CD4-positive, alpha-beta T cell treated with Interferon alpha-2 for 1 hour (primary cell): ENCODE measurements at regions not wholly inside any gene's neighbourhood (a gene's known extent, or its start where the extent isn't known, plus 50 kb on each side); places are given as distances from the start of the nearest gene placed in this dataset.
A peak's percentile ranks its signal among the peaks of the same experiment; 100 is the strongest.

Source experiments
- DNase-seq, 2 donors: peaks; one replicate each; pipeline ENCODE4 v3.0.0-alpha.2; 2020 to 2022

GRCh38 chr2:104416339-104417000 is 437.4 kb upstream of the POU3F3 start:
- DNase-seq, result no peak

GRCh38 chr2:104420420-104420819 is 433.5 kb upstream of the POU3F3 start:
- DNase-seq, result no peak

- DNase-seq, result no peak
These were observed 433.0 kb upstream of the POU3F3 start for GRCh38 chr2:104420953-104421352.

GRCh38 chr2:104425850-104426595 is 427.9 kb upstream of the POU3F3 start:
- DNase-seq, result no peak

- no peak for DNase-seq
These were observed 425.8 kb upstream of the POU3F3 start for GRCh38 chr2:104428155-104428554.

- no peak for DNase-seq
These were observed 424.1 kb upstream of the POU3F3 start for GRCh38 chr2:104429639-104430358.

GRCh38 chr2:104430359-104430740 is 423.6 kb upstream of the POU3F3 start:
- no peak for DNase-seq

- no peak for DNase-seq
These were observed 423.1 kb upstream of the POU3F3 start for GRCh38 chr2:104430852-104431251.

- no peak for DNase-seq
These were observed 422.2 kb upstream of the POU3F3 start for GRCh38 chr2:104431701-104432121.

GRCh38 chr2:104432401-104432800 is 421.5 kb upstream of the POU3F3 start:
- no peak for DNase-seq

- no peak for DNase-seq
These were observed 420.9 kb upstream of the POU3F3 start for GRCh38 chr2:104432991-104433390.

GRCh38 chr2:104433657-104434056 is 420.3 kb upstream of the POU3F3 start:
- DNase-seq, result no peak

- peak in 1 of 2 donors; percentile 7 for DNase-seq
These were observed 419.6 kb upstream of the POU3F3 start for GRCh38 chr2:104434318-104434792.

- DNase-seq, result no peak
These were observed 418.9 kb upstream of the POU3F3 start for GRCh38 chr2:104434966-104435365.

- no peak for DNase-seq
These were observed 415.4 kb upstream of the POU3F3 start for GRCh38 chr2:104438481-104438880.

GRCh38 chr2:104443145-104443544 is 410.8 kb upstream of the POU3F3 start:
- peak; percentile 7 to 28 for DNase-seq

GRCh38 chr2:104444392-104444791 is 409.5 kb upstream of the POU3F3 start:
- DNase-seq, result no peak

- DNase-seq, result no peak
These were observed 409.0 kb upstream of the POU3F3 start for GRCh38 chr2:104444889-104445288.

- DNase-seq, result peak in 1 of 2 donors; percentile 2
These were observed 406.0 kb upstream of the POU3F3 start for GRCh38 chr2:104447831-104448434.

- no peak for DNase-seq
These were observed 405.1 kb upstream of the POU3F3 start for GRCh38 chr2:104448661-104449440.

GRCh38 chr2:104452558-104452957 is 401.4 kb upstream of the POU3F3 start:
- no peak for DNase-seq

- DNase-seq, result no peak
These were observed 391.2 kb upstream of the POU3F3 start for GRCh38 chr2:104462731-104463130.
